Glomerular endothelial cell (primary cell): ENCODE measurements at regions not wholly inside any gene's neighbourhood (a gene's known extent, or its start where the extent isn't known, plus 50 kb on each side); places are given as distances from the start of the nearest gene placed in this dataset.
"Not testable (repeated sequence)": the region's sequence is repeated elsewhere in the genome, so short reads cannot be mapped to it uniquely, and the experiment has no call there.

ENCODE experiments used
- DNase-seq: peaks from one replicate; pipeline ENCODE4 v3.0.0-alpha.2; 2011; ENCODE audit warnings: low read depth, low spot score; ENCODE audit errors: extremely low read depth

- no peak for DNase-seq
Measured at GRCh38 chr4:171022824-171023230, 790.4 kb upstream of the GALNTL6 start.

GRCh38 chr4:171017593-171017992, 795.6 kb upstream of the GALNTL6 start:
- DNase-seq, result no peak

- DNase-seq, result no peak
Measured at GRCh38 chr4:171016145-171016544, 797.1 kb upstream of the GALNTL6 start.

- no peak for DNase-seq
Measured at GRCh38 chr4:171015441-171015840, 797.8 kb upstream of the GALNTL6 start.

GRCh38 chr4:171007618-171008390, 805.4 kb upstream of the GALNTL6 start:
- no peak for DNase-seq

GRCh38 chr4:171002246-171002645, 811.0 kb upstream of the GALNTL6 start:
- DNase-seq, result no peak

GRCh38 chr4:170990989-170991589, 822.1 kb upstream of the GALNTL6 start:
- DNase-seq, result no peak

GRCh38 chr4:170988446-170988845, 824.8 kb upstream of the GALNTL6 start:
- no peak for DNase-seq

- DNase-seq, result no peak
Measured at GRCh38 chr4:170979736-170980135, 833.5 kb upstream of the GALNTL6 start.

- no peak for DNase-seq
Measured at GRCh38 chr4:170978990-170979389, 834.2 kb upstream of the GALNTL6 start.

GRCh38 chr4:170949084-170949483, 859.3 kb upstream of the AADAT start:
- DNase-seq, result no peak

GRCh38 chr4:170940043-170940724, 850.4 kb upstream of the AADAT start:
- no peak for DNase-seq

- DNase-seq, result no peak
Measured at GRCh38 chr4:170938588-170938987, 848.8 kb upstream of the AADAT start.

- no peak for DNase-seq
Measured at GRCh38 chr4:170931321-170931720, 841.6 kb upstream of the AADAT start.

- no peak for DNase-seq
Measured at GRCh38 chr4:170888660-170889059, 798.9 kb upstream of the AADAT start.

GRCh38 chr4:170887396-170887795, 797.6 kb upstream of the AADAT start:
- no peak for DNase-seq

GRCh38 chr4:170884969-170885570, 795.3 kb upstream of the AADAT start:
- no peak for DNase-seq

GRCh38 chr4:170881646-170882045, 791.9 kb upstream of the AADAT start:
- DNase-seq, result not testable (repeated sequence)

- DNase-seq, result no peak
Measured at GRCh38 chr4:170875868-170876267, 786.1 kb upstream of the AADAT start.

- DNase-seq, result no peak
Measured at GRCh38 chr4:170872794-170873193, 783.0 kb upstream of the AADAT start.

GRCh38 chr4:170868170-170868569, 778.4 kb upstream of the AADAT start:
- DNase-seq, result no peak
